ENCODE measurements at regions not wholly inside any gene's neighbourhood (a gene's known extent, or its start where the extent isn't known, plus 50 kb on each side); places are given as distances from the start of the nearest gene placed in this dataset.

- no peak overlapping the region for H3K4me3 ChIP-seq (ENCODE audit: low read depth, low read length)
- no peak for TF ChIP-seq CTCF (IDR thresholded peaks at IDR 0.05; ENCODE audit: low read depth, low read length)
Measured at GRCh38 chr20:9966966-9967365, 67.8 kb upstream of the ANKEF1 start.

GRCh38 chr20:9963029-9963428 lies 71.8 kb upstream of the ANKEF1 start:
- no peak overlapping the region for H3K4me3 ChIP-seq (ENCODE audit: low read depth, low read length)

GRCh38 chr20:9958693-9959092 lies 76.1 kb upstream of the ANKEF1 start:
- no peak overlapping the region for H3K4me3 ChIP-seq (ENCODE audit: low read depth, low read length)
- TF ChIP-seq CTCF (IDR thresholded peaks at IDR 0.05; ENCODE audit: low read depth, low read length): no peak

More at GRCh38 chr20:9963029-9963428, 71.8 kb upstream of the ANKEF1 start:
- TF ChIP-seq CTCF (IDR thresholded peaks at IDR 0.05; ENCODE audit: low read depth, low read length): no peak

GRCh38 chr20:9955646-9956045 lies 79.1 kb upstream of the ANKEF1 start:
- no peak overlapping the region for H3K4me3 ChIP-seq (ENCODE audit: low read depth, low read length)
- TF ChIP-seq CTCF (IDR thresholded peaks at IDR 0.05; ENCODE audit: low read depth, low read length): no peak

GRCh38 chr20:9949563-9949962 lies 85.2 kb upstream of the ANKEF1 start:
- no peak for TF ChIP-seq CTCF (IDR thresholded peaks at IDR 0.05; ENCODE audit: low read depth, low read length)
- no peak overlapping the region for H3K4me3 ChIP-seq (ENCODE audit: low read depth, low read length)

GRCh38 chr20:9945408-9945807 lies 89.4 kb upstream of the ANKEF1 start:
- TF ChIP-seq CTCF (IDR thresholded peaks at IDR 0.05; ENCODE audit: low read depth, low read length): no peak

GRCh38 chr20:9942736-9943135 lies 92.1 kb upstream of the ANKEF1 start:
- no peak for TF ChIP-seq CTCF (IDR thresholded peaks at IDR 0.05; ENCODE audit: low read depth, low read length)
- H3K4me3 ChIP-seq (ENCODE audit: low read depth, low read length): no peak overlapping the region

More at GRCh38 chr20:9945408-9945807, 89.4 kb upstream of the ANKEF1 start:
- no peak overlapping the region for H3K4me3 ChIP-seq (ENCODE audit: low read depth, low read length)
